H1 (cell line): ENCODE measurements at regions not wholly inside any gene's neighbourhood (a gene's known extent, or its start where the extent isn't known, plus 50 kb on each side); places are given as distances from the start of the nearest gene placed in this dataset.

Experiments
- BCL11A ChIP-seq, 2 experiments: IDR thresholded peaks; one replicate each; pipeline ENCODE4 v1.6.1; 2011; ENCODE audit warnings: low read depth in 2 of 2, low read length in 2 of 2, mild to moderate bottlenecking in 2 of 2
- CEBPB ChIP-seq: IDR thresholded peaks from 2 replicates; pipeline ENCODE4 v1.6.1; 2012; ENCODE audit warnings: low read depth, low read length
- CHD2 ChIP-seq: IDR thresholded peaks from 2 replicates; pipeline ENCODE4 v1.6.1; 2012; ENCODE audit warnings: low read length, improper control_type of control experiment
- CHD7 ChIP-seq: fragments of 300-600 bp; sonication (generic); IDR thresholded peaks from 2 replicates; pipeline ENCODE4 v1.7.1; 2012; ENCODE audit warnings: low read length, moderate library complexity, mild to moderate bottlenecking, inconsistent platforms; ENCODE audit not compliant: insufficient replicate concordance
- CREB1 ChIP-seq: IDR thresholded peaks from 2 replicates; pipeline ENCODE4 v1.6.1; 2012; ENCODE audit warnings: inconsistent platforms
- E2F6 ChIP-seq: IDR thresholded peaks from 2 replicates; pipeline ENCODE4 v1.6.1; 2012; ENCODE audit warnings: inconsistent platforms
- HDAC2 ChIP-seq, 2 experiments: fragments of 300-600 bp in 1 of 2; sonication (generic) in 1 of 2; IDR thresholded peaks; 2 replicates each; pipeline ENCODE4 v1.6.1; 2011 to 2012; ENCODE audit warnings: low read depth in 2 of 2, low read length in 2 of 2, mild to moderate bottlenecking in 2 of 2, moderate library complexity in 2 of 2, borderline replicate concordance in 1 of 2, inconsistent platforms in 1 of 2
- JUND ChIP-seq: IDR thresholded peaks from 2 replicates; pipeline ENCODE4 v1.6.1; 2011; ENCODE audit warnings: mild to moderate bottlenecking, improper control_type of control experiment, low read length
- KDM1A ChIP-seq: fragments of 200-600, 300-600 bp; sonication (generic); IDR thresholded peaks from 2 replicates; pipeline ENCODE4 v1.7.1; 2016; ENCODE audit warnings: mild to moderate bottlenecking, low read length, borderline replicate concordance

- TF ChIP-seq CHD7 = no peak
- no peak for TF ChIP-seq KDM1A
- no peak for TF ChIP-seq E2F6
- no peak for TF ChIP-seq JUND
- TF ChIP-seq BCL11A (IDR thresholded peaks at IDR 0.05; ENCODE audit: low read depth in 2 of 2, low read length in 2 of 2) = no peak
- no peak for TF ChIP-seq CREB1
- TF ChIP-seq CEBPB = no peak
- TF ChIP-seq CHD2 = no peak
- no peak for TF ChIP-seq HDAC2 (IDR thresholded peaks at IDR 0.05; ENCODE audit: borderline replicate concordance in 1 of 2, low read depth in 2 of 2, low read length in 2 of 2)
Measured at GRCh38 chr9:72467766-72468738, 53.4 kb upstream of the TMC1 start (continued).
